Dermis blood vessel endothelial cell (primary cell): ENCODE measurements at regions not wholly inside any gene's neighbourhood (a gene's known extent, or its start where the extent isn't known, plus 50 kb on each side); places are given as distances from the start of the nearest gene placed in this dataset.

Experiments
- DNase-seq: peaks from one replicate; pipeline ENCODE4 v3.0.0; 2010

- no peak for DNase-seq
Measured at GRCh38 chr15:96692826-96693225, 362.3 kb downstream of the NR2F2 start.

GRCh38 chr15:96693515-96693914, 363.0 kb downstream of the NR2F2 start:
- no peak for DNase-seq

- DNase-seq, result no peak
Measured at GRCh38 chr15:96693990-96694517, 363.6 kb downstream of the NR2F2 start.

GRCh38 chr15:96695426-96695825, 364.9 kb downstream of the NR2F2 start:
- DNase-seq, result no peak

- DNase-seq, result no peak
Measured at GRCh38 chr15:96699871-96700401, 369.4 kb downstream of the NR2F2 start.

- DNase-seq, result no peak
Measured at GRCh38 chr15:96700555-96700954, 370.1 kb downstream of the NR2F2 start.

- no peak for DNase-seq
Measured at GRCh38 chr15:96701443-96701842, 370.9 kb downstream of the NR2F2 start.

GRCh38 chr15:96701877-96702276, 371.4 kb downstream of the NR2F2 start:
- DNase-seq, result no peak

GRCh38 chr15:96702589-96702988, 372.1 kb downstream of the NR2F2 start:
- no peak for DNase-seq

GRCh38 chr15:96703091-96703490, 372.6 kb downstream of the NR2F2 start:
- DNase-seq, result no peak

- no peak for DNase-seq
Measured at GRCh38 chr15:96703794-96704550, 373.5 kb downstream of the NR2F2 start.

- no peak for DNase-seq
Measured at GRCh38 chr15:96716075-96716474, 385.6 kb downstream of the NR2F2 start.

- DNase-seq, result no peak
Measured at GRCh38 chr15:96716478-96716877, 386.0 kb downstream of the NR2F2 start.

- DNase-seq, result no peak
Measured at GRCh38 chr15:96720251-96720650, 389.8 kb downstream of the NR2F2 start.

GRCh38 chr15:96720656-96721055, 390.2 kb downstream of the NR2F2 start:
- no peak for DNase-seq

GRCh38 chr15:96728591-96728990, 398.1 kb downstream of the NR2F2 start:
- no peak for DNase-seq

GRCh38 chr15:96732704-96733103, 402.2 kb downstream of the NR2F2 start:
- no peak for DNase-seq

- DNase-seq, result no peak
Measured at GRCh38 chr15:96733721-96734120, 403.2 kb downstream of the NR2F2 start.

- DNase-seq, result no peak
Measured at GRCh38 chr15:96735632-96736240, 405.2 kb downstream of the NR2F2 start.

- DNase-seq, result no peak
Measured at GRCh38 chr15:96736384-96736783, 405.9 kb downstream of the NR2F2 start.

GRCh38 chr15:96737408-96737807, 406.9 kb downstream of the NR2F2 start:
- no peak for DNase-seq

GRCh38 chr15:96746665-96747064, 416.2 kb downstream of the NR2F2 start:
- DNase-seq, result no peak

- DNase-seq, result no peak
Measured at GRCh38 chr15:96747291-96747690, 416.8 kb downstream of the NR2F2 start.

- DNase-seq, result no peak
Measured at GRCh38 chr15:96750361-96750760, 419.9 kb downstream of the NR2F2 start.
